Activated CD8-positive, alpha-beta T cell treated with anti-CD3 and anti-CD28 coated beads for 36 hours (primary cell): ENCODE measurements at regions not wholly inside any gene's neighbourhood (a gene's known extent, or its start where the extent isn't known, plus 50 kb on each side); places are given as distances from the start of the nearest gene placed in this dataset.

Source experiments
- ATAC-seq: fragments of 200-7000 bp; cut with Tn5 transposase; one replicate; pipeline ENCODE4 v1.10.0; 2021; ENCODE audit warnings: mild to moderate bottlenecking, moderate library complexity
- CTCF ChIA-PET: fragments of 350-600 bp; sonication (Branson Sonifier 250); formaldehyde crosslinking; loops from one replicate; lab custom pipeline; 2021; ENCODE audit warnings: antibody characterized with exemption; lab: Charles Lee
- POLR2A ChIA-PET: fragments of 350-600 bp; sonication (Branson Sonifier 250); formaldehyde crosslinking; loops from one replicate; lab custom pipeline; 2021; ENCODE audit warnings: antibody characterized with exemption; lab: Charles Lee
- DNase-seq: peaks from one replicate; pipeline ENCODE4 v3.0.0-alpha.2; 2020
- H3K27ac Mint-ChIP-seq: one replicate; pipeline ENCODE4 v1.8.0; 2021; ENCODE audit warnings: mild to moderate bottlenecking, mixed read lengths
- H3K27me3 Mint-ChIP-seq: one replicate; pipeline ENCODE4 v1.8.0; 2021; ENCODE audit warnings: mixed read lengths
- H3K36me3 Mint-ChIP-seq: one replicate; pipeline ENCODE4 v1.8.0; 2021; ENCODE audit warnings: low read depth, mixed read lengths
- H3K4me1 Mint-ChIP-seq: one replicate; pipeline ENCODE4 v1.8.0; 2021; ENCODE audit warnings: low read depth, mixed read lengths
- H3K4me3 Mint-ChIP-seq: one replicate; pipeline ENCODE4 v1.8.0; 2021; ENCODE audit warnings: mild to moderate bottlenecking, moderate library complexity, mixed read lengths
- H3K9me3 Mint-ChIP-seq: one replicate; pipeline ENCODE4 v1.8.0; 2021; ENCODE audit warnings: mixed read lengths
- CTCF ChIP-seq: fragments of 200-600 bp; IDR thresholded peaks from one replicate; pipeline ENCODE4 v1.8.0; 2022; ENCODE audit warnings: antibody characterized with exemption, mild to moderate bottlenecking
- intact Hi-C: fragments of 100-400 bp; cut with micrococcal nuclease; formaldehyde crosslinking; loops from one replicate; pipeline ENCODE4 v1.10.0; 2022

DNA sequence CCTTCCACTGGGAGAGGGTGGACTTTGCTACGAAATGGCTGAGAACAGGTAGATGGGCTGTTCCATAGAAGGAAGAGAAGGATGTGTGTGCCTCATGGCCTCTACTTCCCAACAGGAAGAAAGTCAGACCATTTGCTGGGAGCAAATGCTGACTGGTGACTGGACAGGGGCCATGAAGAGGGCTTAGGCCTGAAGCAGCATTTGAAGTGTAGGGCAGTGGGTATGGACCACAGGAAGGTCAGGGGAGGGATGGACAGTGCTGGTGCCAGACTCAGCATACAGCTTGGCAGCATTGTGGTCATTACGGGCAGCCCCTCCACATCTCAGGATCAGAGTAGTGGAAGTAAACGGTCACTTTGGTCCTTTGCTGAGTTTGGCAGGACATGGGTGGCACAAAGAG is 275.7 kb downstream of the MATN1 start:
- intact Hi-C loops: no loop called here
- Mint-ChIP-seq H3K36me3 (no peaks in the 10 kb centered on the region), H3K9me3 (no peaks in the 10 kb centered on the region), H3K4me1 (no peaks in the 10 kb centered on the region), H3K27ac (no peak overlapping the region), H3K4me3 (no peak overlapping the region), H3K27me3 (peaks cover 2% of the 10 kb centered on the region)
- DNase-seq: no peak
- no peak for TF ChIP-seq CTCF
- POLR2A ChIA-PET: no interaction called here
- CTCF ChIA-PET: no interaction called here
- ATAC-seq: no peak

DNA sequence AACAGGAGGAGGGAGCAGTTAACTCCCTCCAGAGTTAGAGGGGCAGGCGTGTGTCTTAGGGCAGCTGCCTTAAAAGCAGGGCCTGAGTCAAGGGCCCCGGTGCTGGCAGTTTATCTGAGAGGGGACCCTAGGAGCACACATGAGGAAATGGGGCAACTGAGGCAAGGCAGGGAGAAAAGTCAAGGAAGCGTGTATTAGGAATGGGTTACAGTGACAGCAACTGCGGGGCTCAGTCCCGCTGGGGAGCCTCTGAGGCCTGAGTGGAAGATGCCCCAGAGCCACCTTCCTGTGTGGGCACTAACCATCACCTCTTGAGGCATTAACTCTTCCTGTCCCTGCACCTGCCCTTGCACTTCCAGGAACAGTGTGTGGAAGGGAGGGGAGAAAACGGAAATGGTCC is 276.3 kb downstream of the MATN1 start:
- H3K9me3 Mint-ChIP-seq: no peaks in the 10 kb centered on the region
- ChIA-PET CTCF (no interaction called here), POLR2A (no interaction called here)
- no peaks in the 10 kb centered on the region for H3K36me3 Mint-ChIP-seq
- no peaks in the 10 kb centered on the region for H3K4me1 Mint-ChIP-seq
- intact Hi-C loops: no loop called here
- no peak for TF ChIP-seq CTCF
- DNase-seq: no peak
- ATAC-seq: no peak
- H3K27me3 Mint-ChIP-seq: peaks cover 2% of the 10 kb centered on the region
- no peak overlapping the region for H3K4me3 Mint-ChIP-seq
- H3K27ac Mint-ChIP-seq: no peak overlapping the region

DNA sequence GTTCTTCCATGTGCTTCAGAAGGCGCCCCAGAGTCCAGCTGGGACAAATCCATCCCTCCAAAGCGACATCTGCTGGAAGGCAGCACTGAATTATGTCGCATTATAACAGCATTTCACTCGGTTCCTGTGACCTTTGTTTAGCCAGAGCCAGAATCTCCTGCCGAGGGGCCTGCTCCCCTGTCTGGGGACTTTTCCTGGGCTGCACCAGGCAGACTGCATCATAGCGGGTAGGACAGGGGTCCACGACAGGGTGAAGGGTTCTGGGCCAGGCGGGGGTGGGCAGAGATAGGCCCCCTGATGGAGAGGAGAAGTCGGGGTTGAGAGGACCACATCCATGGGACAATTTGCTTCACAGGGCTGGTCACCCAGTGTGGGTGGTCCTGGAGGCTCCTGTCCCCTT is 276.9 kb downstream of the MATN1 start:
- Mint-ChIP-seq H3K9me3 (no peaks in the 10 kb centered on the region), H3K4me3 (no peak overlapping the region), H3K4me1 (no peaks in the 10 kb centered on the region), H3K36me3 (no peaks in the 10 kb centered on the region), H3K27me3 (peaks cover 2% of the 10 kb centered on the region), H3K27ac (no peak overlapping the region)
- ChIA-PET CTCF (no interaction called here), POLR2A (no interaction called here)
- TF ChIP-seq CTCF: no peak
- DNase-seq (no peak), ATAC-seq (no peak)
- intact Hi-C loops: no loop called here

DNA sequence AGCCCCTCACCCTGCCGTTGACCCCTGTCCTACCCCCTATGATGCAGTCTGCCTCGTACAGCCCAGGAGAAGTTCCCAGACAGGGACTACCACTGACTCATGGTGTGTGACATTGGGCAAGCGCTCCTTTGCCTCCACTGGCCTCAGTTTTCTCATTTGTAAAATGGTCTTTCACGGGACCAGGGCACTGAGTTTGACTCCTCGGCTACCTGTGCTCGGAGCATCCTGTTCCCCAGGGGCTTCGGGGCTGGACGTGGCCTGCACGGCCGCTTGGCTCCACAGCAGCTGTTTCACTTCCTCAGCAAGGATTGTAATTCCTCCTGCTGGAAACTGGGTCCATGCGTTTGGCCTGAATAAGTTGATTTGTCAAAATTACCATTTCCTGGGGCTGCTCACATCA is 277.3 kb downstream of the MATN1 start:
- ChIA-PET CTCF (no interaction called here), POLR2A (no interaction called here)
- intact Hi-C loops: no loop called here
- peaks cover 2% of the 10 kb centered on the region for H3K27me3 Mint-ChIP-seq
- no peaks in the 10 kb centered on the region for H3K9me3 Mint-ChIP-seq
- H3K4me3 Mint-ChIP-seq: no peak overlapping the region
- ATAC-seq: no peak
- no peak overlapping the region for H3K27ac Mint-ChIP-seq
- H3K4me1 Mint-ChIP-seq: no peaks in the 10 kb centered on the region
- DNase-seq: no peak
- TF ChIP-seq CTCF: no peak
- no peaks in the 10 kb centered on the region for H3K36me3 Mint-ChIP-seq

DNA sequence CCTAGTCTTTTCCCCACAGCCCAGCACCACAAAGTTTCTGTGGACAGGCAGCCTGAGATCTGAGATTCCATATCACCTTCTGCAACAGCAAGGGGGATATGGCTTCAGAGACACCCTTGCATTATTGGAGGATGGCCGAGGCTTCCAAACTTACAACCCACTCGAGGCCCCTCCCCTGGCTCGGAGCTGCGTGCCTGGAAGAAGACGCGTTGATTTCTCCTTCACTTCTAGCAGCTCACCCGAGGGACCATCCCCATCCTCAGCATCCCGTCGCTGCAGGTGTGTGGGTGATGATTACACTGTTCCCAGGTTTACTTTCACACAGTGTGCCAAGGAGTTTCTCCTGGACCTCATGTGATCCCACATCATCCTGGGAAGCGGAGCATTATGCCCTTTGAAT is 277.9 kb downstream of the MATN1 start:
- intact Hi-C loops: no loop called here
- peaks cover 2% of the 10 kb centered on the region for H3K27me3 Mint-ChIP-seq
- no peaks in the 10 kb centered on the region for H3K36me3 Mint-ChIP-seq
- ATAC-seq: no peak
- TF ChIP-seq CTCF: no peak
- ChIA-PET CTCF (no interaction called here), POLR2A (no interaction called here)
- no peak for DNase-seq
- no peak overlapping the region for H3K27ac Mint-ChIP-seq
- no peaks in the 10 kb centered on the region for H3K4me1 Mint-ChIP-seq
- no peaks in the 10 kb centered on the region for H3K9me3 Mint-ChIP-seq
- H3K4me3 Mint-ChIP-seq: no peak overlapping the region
